ENCODE measurements at regions not wholly inside any gene's neighbourhood (a gene's known extent, or its start where the extent isn't known, plus 50 kb on each side); places are given as distances from the start of the nearest gene placed in this dataset.

GRCh38 chr2:120596990-120597594 is 138.6 kb upstream of the GLI2 start:
- DNase-seq, result no peak

- no peak for DNase-seq
Measured at GRCh38 chr2:120597595-120598193, 138.0 kb upstream of the GLI2 start.

- DNase-seq, result no peak
Measured at GRCh38 chr2:120598416-120598815, 137.3 kb upstream of the GLI2 start.

GRCh38 chr2:120599072-120599471 is 136.6 kb upstream of the GLI2 start:
- no peak for DNase-seq

DNA sequence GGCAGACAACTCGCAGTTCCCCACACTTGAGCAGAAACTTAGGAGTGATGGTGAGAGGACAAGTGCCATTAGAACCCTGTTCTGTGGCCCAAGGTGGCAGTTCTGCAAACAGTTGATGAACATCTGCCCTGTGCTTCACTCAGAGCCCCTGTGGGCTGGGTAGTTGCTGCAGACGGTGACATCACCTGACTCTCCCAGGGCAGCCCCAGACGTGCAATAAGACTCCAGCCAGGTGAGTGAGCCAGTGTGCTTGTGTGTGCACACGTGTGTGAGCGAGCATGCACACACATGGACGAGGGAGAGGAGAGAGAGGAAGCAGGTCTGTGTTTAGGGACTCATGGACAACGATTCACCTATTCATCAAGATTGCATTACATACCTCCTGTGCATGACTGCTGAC is 136.0 kb upstream of the GLI2 start:
- no peak for DNase-seq

DNA sequence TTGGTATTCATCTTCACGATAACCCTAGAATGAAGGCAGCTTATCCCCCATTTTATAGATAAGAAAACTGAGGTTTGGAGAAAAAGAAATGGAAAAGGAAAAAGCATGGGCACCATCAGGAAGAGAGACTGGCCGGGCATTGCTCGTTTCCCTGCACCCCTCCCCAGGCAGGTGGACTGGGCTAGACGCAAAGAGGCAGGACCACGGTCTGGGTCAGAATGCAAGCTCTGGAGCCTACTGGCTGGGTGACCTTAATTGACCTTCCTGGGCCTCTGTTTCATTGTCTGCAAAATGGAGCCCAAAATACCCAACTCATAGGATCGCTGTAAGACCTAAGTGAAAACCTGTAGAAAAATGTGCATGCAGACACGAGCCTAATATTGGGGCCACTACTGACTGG is 135.3 kb upstream of the GLI2 start:
- no peak for DNase-seq

DNA sequence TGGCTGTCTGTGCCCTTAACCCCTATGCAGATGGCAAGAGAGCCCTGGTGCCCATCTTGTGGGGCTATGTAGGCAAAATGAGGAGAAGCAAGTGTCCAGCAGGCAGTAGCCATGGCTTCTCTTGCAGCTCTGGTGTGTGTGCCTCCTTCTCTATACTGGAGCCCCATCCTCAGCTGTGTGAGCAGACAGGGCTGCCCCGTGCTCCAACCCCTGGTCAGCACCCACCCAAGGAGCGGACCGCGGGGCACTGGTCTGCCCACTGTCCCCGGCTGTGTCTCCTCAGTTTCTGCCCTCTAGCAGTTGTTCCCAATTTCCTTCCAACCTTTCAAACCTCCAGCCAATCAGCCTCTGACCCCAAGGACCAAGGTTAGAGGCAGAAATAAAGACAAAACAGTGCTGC is 134.9 kb upstream of the GLI2 start:
- DNase-seq, result no peak

DNA sequence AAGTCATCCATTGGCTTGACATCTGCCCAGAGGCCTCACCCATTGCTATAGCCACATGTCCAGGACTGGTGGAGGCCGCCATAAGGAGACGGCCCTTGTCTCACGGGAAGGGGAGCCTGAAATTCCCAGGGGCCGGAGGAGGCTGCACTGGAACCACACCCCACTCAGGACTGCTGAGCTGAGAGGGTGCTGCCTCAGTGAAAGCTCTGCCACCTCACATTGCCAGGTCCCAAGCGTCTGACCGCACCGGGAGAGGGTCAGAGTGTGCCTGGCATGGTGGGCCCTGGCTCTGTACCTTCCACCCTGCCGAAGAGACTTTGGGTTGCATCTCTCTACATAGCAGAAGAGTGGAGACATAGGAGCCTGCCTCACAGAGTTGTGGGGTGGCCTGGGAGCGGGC is 134.1 kb upstream of the GLI2 start:
- DNase-seq, result no peak

- DNase-seq, result no peak
Measured at GRCh38 chr2:120602251-120602650, 133.4 kb upstream of the GLI2 start.

GRCh38 chr2:120604767-120605166 is 130.9 kb upstream of the GLI2 start:
- DNase-seq, result no peak

DNA sequence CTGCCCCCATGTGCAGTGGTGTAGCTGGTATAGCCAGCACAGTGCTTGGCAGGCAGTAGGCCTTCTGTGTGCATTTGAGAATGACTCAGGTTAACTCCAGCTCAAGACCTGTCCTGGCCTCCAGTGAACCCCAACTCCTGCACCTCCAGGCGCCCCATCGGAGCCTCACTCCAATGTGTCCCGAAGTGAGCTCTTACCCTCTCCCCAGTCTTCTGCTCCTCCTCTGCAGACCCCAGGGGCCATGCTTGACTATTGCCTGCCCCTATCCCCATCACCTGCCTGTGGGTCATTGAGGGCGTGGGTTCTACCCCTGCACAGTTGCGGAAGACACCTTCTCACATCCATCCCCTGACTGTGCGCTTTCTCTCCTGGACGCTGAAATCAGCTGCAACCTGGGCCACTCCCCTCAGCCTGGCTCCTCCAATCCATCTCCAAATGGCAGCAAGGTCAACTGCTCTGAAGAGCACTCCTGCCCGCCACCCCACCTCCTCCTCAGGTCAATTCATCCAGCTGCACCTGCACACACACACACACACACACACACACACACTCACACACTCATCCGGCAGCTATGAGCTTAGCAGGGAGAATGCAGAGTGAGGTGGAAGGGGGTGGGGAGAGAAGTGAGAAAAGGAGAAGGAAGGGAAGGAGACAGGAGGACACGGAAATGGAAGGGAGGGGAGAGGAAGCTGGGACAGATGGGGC is 130.3 kb upstream of the GLI2 start:
- peak; percentile 49 for DNase-seq

DNA sequence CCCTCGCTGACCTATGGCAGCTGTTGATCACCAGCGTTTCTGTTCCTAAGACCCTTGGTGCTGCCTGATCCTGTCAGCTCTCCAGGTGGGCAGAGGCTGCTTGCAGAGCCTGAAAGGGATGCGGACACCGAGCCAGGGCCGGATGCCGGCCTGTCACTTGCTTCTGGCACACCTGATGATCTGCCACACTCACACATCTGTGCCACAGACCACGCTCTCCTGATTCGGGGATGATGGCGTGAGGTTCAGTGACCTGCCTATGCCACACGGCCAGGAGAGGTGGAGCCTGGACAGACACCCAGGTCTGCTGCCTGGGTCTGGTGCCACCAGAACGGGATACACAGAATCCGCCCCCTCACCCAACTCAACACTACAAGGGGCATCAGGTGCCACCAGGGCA is 129.4 kb upstream of the GLI2 start:
- no peak for DNase-seq

DNA sequence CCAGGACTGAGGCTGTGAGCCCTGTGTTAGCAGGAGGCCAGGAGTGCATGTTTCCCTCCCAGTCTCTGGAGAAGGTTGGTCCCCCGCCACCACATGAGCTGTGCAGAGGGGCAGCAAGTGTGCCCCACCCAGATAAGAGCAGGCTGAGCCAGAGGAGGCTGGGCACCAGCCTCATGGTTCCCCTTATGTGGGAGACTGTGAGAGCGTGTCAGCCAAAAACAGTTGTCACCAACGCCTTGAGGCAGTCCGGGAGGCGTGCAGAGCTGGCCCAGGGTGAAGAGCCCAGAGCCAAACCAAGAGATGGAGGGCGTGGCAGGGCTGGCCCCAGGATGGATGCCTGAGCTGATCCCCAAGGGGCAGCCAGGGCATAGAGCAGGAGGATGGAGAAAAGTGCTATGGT is 128.7 kb upstream of the GLI2 start:
- DNase-seq, result no peak

- DNase-seq, result no peak
Measured at GRCh38 chr2:120607506-120607905, 128.2 kb upstream of the GLI2 start.

DNA sequence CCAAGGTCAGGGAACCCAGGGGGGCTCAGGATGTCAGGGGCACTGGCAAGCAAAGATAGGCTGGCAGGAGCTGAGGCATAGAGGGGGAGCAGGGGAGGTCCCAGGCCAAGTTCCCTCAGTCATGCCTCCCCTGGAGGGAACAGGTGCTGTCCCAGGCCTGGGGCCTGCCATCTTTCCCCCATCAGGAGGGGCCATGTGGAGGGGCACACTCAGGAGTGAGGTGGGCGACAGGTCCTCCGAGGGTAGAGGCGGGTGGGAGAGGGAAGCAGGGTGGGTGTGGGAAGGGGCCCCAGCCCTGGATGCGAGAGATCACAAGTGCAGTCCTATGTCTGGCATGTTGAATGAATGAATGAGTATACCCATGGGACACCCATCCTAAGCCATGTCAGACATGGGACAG is 127.7 kb upstream of the GLI2 start:
- no peak for DNase-seq

- no peak for DNase-seq
Measured at GRCh38 chr2:120609826-120610395, 125.8 kb upstream of the GLI2 start.

DNA sequence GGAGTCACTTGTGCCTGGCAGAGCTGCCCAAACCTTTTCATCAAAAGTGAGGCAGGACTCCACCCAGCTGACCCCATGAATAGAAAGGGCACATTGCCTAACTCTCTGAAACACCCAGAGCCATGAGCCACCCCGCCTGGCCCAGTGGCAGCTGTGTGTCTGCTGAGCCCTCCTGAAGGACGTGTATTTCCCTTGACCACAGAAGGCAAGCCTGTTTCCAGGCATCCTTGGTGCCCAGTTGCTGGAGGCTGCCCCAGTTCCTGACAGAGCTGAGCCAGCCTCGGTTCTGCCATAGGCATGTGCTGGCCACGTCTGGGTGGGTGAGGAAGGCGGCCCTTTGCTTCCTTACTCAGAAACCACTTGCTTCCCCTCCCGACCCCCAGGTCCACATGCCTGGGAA is 124.7 kb upstream of the GLI2 start:
- DNase-seq, result no peak

DNA sequence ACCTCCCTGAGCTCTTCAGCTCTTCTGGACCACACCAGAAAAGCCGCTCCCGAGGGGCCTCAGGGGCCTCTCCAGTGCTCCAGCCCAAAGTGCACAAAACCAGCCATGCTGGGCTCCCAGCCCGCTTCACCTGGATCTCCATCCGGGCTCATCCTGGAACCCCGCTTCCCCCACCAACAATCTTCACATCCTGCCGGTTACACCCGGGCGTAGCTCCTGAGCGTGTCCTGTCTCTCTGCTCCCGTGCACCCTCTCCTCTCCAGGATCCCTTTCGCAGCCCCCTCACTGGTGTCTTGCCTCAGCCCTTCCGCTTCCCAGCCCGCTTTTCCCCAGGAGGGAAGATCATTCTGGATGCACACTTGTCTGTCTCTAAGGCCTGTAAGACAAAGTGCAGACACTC is 123.7 kb upstream of the GLI2 start:
- DNase-seq, result no peak

DNA sequence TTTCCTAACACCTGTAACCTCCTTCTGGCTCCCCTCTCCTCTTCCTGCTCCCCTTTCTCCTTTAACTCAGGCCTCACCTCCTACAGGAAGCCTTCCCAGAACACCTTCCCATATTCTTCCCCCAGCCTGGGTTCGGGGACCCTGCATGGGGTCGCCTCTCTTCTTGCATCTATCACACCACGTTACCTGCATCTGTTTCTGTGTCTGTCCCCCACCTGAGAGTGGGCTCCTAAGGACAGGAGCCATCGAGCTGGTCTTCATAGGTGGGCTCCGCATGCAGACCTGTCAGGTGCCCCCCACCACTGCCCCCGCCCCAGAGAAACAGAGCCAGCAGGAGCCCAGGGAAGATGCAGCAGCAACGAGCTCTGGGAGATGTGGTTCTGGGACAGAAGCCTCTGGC is 123.2 kb upstream of the GLI2 start:
- DNase-seq, result no peak

GRCh38 chr2:120612931-120613330 is 122.7 kb upstream of the GLI2 start:
- no peak for DNase-seq

DNA sequence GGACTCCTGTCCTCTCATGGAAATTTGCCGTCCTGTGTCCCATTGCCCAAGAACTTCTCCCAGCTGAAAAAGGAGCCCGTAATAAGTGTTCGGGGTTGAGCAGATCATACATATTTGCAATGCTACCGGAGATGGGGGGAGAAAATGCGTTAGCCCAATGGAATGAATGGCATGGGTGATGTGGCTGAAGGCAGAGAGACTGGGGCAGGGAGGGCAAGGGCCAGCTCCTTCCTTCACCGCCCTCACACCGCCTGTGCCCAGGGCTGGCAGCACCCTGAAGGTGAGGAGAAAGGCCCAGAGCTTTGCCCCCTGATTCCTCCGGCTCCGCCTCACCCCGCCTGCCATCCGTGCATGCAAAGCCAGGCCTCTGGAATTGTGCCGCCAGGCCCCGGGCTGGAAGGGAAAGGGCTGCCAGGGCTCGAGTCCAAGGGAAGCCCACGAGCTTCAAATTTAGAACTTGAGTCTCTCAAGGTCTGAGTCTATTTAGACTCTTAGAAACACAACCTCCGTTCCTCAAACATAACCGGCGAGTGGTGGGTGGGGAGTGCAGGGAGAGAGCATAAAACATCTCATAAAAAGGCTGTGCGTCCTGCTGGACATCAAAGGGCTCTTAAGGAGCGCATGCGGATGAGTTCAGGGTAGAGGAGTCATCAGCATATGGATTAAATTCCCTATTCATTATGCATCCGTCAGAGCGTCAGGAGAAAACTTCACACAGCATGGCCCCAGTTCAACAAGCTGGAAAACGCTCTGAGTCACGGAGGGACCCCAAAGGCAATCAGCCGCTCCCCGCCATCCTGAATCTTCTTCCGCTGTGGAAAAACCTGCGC is 121.7 kb upstream of the GLI2 start:
- DNase-seq, result no peak

DNA sequence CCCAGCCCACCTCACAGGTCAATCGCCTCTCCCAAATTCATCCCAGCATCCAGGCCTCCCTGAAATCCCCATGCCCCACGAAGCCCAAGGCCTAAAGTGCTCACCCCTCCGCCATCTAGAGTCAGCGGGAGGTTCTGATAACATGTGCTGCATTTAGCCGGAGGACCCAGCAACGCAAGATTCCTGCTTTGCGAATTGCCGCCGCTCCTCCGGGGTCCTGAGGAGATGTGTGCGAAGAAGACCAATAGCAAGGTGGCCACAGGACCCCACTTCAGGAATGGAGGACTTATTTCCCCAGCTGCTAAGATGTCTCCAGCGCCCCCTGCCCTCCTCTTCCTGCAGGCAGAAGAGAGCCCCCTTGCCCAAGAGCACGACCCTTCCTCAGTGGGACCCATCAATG is 120.8 kb upstream of the GLI2 start:
- no peak for DNase-seq

DNA sequence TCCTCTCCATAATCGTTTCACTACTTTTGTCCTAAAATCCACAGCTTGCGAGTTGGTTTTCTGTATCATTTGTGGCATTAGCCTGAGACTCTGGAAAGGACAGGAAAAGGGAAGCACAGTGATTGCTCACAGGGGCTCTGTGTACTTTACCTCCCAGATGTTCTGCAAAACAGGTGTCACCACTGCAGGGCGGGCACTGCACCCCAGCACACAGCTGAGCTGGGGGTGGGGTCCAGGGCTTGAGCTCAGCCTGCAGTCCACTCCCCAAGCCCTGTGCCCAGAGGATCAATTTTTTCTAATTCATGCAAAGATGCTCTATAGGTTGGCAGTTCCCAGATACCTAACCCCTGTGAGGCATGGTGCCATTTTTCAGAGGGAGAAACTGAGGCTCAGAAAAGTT is 119.4 kb upstream of the GLI2 start:
- DNase-seq, result no peak

DNA sequence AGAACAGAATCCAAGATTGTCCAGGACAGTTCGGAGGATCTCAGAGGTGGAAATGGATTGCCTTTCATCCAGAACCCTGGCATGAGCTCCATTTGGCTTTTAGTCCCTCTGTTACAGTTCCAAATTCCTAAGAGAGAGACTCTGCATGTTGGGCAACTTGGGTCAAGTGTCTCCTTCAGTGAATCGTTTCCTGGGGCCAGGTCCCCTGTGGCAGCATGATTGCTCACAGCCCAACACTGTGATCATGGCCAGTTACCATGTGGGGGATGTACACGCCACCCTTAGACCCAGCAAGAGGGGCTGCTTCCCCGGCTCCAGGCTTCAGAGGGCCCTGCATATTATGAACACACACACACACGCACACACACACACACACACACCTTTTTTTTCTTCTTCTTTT is 118.6 kb upstream of the GLI2 start:
- no peak for DNase-seq
